ENCODE measurements at regions not wholly inside any gene's neighbourhood (a gene's known extent, or its start where the extent isn't known, plus 50 kb on each side); places are given as distances from the start of the nearest gene placed in this dataset.

- Mint-ChIP-seq H3K27me3 (ENCODE audit: unreplicated experiment) (peaks cover 2% of the 10 kb centered on the region), H3K4me1 (ENCODE audit: unreplicated experiment) (no peaks in the 10 kb centered on the region), H3K27ac (ENCODE audit: unreplicated experiment) (no peak overlapping the region), H3K36me3 (ENCODE audit: low read depth, unreplicated experiment) (no peaks in the 10 kb centered on the region), H3K9me3 (ENCODE audit: unreplicated experiment) (no peaks in the 10 kb centered on the region), H3K4me3 (ENCODE audit: unreplicated experiment) (no peak overlapping the region)
- DNase-seq (ENCODE audit: low spot score), result no peak
- TF ChIP-seq CTCF (IDR thresholded peaks at IDR 0.05; ENCODE audit: unreplicated experiment), result no peak
Observed at GRCh38 chr1:30539884-30540283, 183.5 kb downstream of the MATN1 start.

GRCh38 chr1:30538993-30539867 is 184.2 kb downstream of the MATN1 start:
- Mint-ChIP-seq H3K9me3 (ENCODE audit: unreplicated experiment) (no peaks in the 10 kb centered on the region), H3K4me3 (ENCODE audit: unreplicated experiment) (no peak overlapping the region), H3K4me1 (ENCODE audit: unreplicated experiment) (no peaks in the 10 kb centered on the region), H3K36me3 (ENCODE audit: low read depth, unreplicated experiment) (no peaks in the 10 kb centered on the region), H3K27ac (ENCODE audit: unreplicated experiment) (no peak overlapping the region), H3K27me3 (ENCODE audit: unreplicated experiment) (peaks cover 2% of the 10 kb centered on the region)
- no peak for TF ChIP-seq CTCF (IDR thresholded peaks at IDR 0.05; ENCODE audit: unreplicated experiment)
- no peak for DNase-seq (ENCODE audit: low spot score)

- H3K4me1 Mint-ChIP-seq (ENCODE audit: unreplicated experiment), result no peaks in the 10 kb centered on the region
- TF ChIP-seq CTCF (IDR thresholded peaks at IDR 0.05; ENCODE audit: unreplicated experiment), result no peak
- no peaks in the 10 kb centered on the region for H3K9me3 Mint-ChIP-seq (ENCODE audit: unreplicated experiment)
- no peak for DNase-seq (ENCODE audit: low spot score)
- no peak overlapping the region for H3K4me3 Mint-ChIP-seq (ENCODE audit: unreplicated experiment)
- H3K36me3 Mint-ChIP-seq (ENCODE audit: low read depth, unreplicated experiment), result no peaks in the 10 kb centered on the region
- peaks cover 2% of the 10 kb centered on the region for H3K27me3 Mint-ChIP-seq (ENCODE audit: unreplicated experiment)
- no peak overlapping the region for H3K27ac Mint-ChIP-seq (ENCODE audit: unreplicated experiment)
Observed at GRCh38 chr1:30538226-30538992, 185.0 kb downstream of the MATN1 start.

- Mint-ChIP-seq H3K27ac (ENCODE audit: unreplicated experiment) (no peak overlapping the region), H3K9me3 (ENCODE audit: unreplicated experiment) (no peaks in the 10 kb centered on the region), H3K4me3 (ENCODE audit: unreplicated experiment) (no peak overlapping the region), H3K36me3 (ENCODE audit: low read depth, unreplicated experiment) (no peaks in the 10 kb centered on the region), H3K27me3 (ENCODE audit: unreplicated experiment) (peaks cover 8% of the 10 kb centered on the region), H3K4me1 (ENCODE audit: unreplicated experiment) (no peaks in the 10 kb centered on the region)
- DNase-seq (ENCODE audit: low spot score), result no peak
- TF ChIP-seq CTCF (IDR thresholded peaks at IDR 0.05; ENCODE audit: unreplicated experiment), result no peak
Observed at GRCh38 chr1:30537279-30537678, 186.1 kb downstream of the MATN1 start.

- Mint-ChIP-seq H3K9me3 (ENCODE audit: unreplicated experiment) (no peaks in the 10 kb centered on the region), H3K36me3 (ENCODE audit: low read depth, unreplicated experiment) (no peaks in the 10 kb centered on the region), H3K4me3 (ENCODE audit: unreplicated experiment) (no peak overlapping the region), H3K27me3 (ENCODE audit: unreplicated experiment) (peaks cover 8% of the 10 kb centered on the region), H3K27ac (ENCODE audit: unreplicated experiment) (no peak overlapping the region), H3K4me1 (ENCODE audit: unreplicated experiment) (no peaks in the 10 kb centered on the region)
- no peak for TF ChIP-seq CTCF (IDR thresholded peaks at IDR 0.05; ENCODE audit: unreplicated experiment)
- DNase-seq (ENCODE audit: low spot score), result no peak
Observed at GRCh38 chr1:30536530-30536929, 186.9 kb downstream of the MATN1 start.

All from endothelial cell (in vitro differentiated cells).